ENCODE measurements at regions not wholly inside any gene's neighbourhood (a gene's known extent, or its start where the extent isn't known, plus 50 kb on each side); places are given as distances from the start of the nearest gene placed in this dataset.

DNA sequence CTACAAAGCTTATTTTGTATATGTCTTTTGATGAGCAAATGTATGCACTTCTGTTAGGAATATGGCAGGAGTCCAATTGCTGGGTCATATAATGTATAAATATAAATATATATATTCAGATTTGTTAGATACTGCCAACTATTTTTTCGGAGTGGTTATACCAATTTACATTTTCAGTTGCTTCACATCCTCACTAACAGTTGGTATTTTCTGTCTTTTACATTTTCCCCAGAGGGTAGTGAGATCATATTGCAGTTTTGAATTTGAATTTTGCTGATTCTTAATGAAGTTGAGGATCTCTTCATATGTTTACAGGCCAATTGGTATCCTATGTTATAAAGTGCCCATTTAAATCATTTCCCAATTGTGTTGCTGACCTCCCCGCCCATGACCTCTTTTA lies 139.0 kb upstream of the KCNMB2 start:
- H3K27ac ChIP-seq, result no peak overlapping the region
- ChIA-PET POLR2A (ENCODE audit: low non-redundant PET) (no interaction called here), CTCF (interaction anchor here (0.5 kb wide), 1 partner anchor 77 kb away, joined by 4 read pairs; no protein-coding TSS in a partner anchor)
- DNase-seq (ENCODE audit: low spot score), result no peak
- TF ChIP-seq, protein P1, sequence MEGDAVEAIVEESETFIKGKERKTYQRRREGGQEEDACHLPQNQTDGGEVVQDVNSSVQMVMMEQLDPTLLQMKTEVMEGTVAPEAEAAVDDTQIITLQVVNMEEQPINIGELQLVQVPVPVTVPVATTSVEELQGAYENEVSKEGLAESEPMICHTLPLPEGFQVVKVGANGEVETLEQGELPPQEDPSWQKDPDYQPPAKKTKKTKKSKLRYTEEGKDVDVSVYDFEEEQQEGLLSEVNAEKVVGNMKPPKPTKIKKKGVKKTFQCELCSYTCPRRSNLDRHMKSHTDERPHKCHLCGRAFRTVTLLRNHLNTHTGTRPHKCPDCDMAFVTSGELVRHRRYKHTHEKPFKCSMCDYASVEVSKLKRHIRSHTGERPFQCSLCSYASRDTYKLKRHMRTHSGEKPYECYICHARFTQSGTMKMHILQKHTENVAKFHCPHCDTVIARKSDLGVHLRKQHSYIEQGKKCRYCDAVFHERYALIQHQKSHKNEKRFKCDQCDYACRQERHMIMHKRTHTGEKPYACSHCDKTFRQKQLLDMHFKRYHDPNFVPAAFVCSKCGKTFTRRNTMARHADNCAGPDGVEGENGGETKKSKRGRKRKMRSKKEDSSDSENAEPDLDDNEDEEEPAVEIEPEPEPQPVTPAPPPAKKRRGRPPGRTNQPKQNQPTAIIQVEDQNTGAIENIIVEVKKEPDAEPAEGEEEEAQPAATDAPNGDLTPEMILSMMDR (conservative IDR thresholded peaks at IDR 0.05; ENCODE audit: low read depth), result no peak

DNA sequence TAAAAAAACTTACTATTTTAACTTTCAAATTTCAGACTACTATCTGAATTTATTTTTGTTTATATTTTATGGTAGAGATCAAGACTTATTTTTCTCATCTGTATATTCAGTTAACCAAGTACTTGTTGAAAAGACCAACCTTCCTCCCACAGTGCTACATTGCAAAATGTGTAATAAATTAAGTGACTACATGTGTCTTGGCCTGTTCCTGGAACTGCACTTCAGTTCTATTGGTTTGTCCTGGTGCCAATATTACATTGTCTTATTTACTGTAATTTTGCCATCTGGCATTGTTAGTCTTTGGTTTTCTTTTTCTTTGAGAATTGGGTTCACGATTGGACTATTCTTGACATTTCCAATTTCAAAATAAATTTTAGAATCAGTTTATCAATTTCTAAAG lies 138.4 kb upstream of the KCNMB2 start:
- TF ChIP-seq, protein P1 (conservative IDR thresholded peaks at IDR 0.05; ENCODE audit: low read depth), result no peak
- H3K27ac ChIP-seq, result no peak overlapping the region
- ChIA-PET POLR2A (ENCODE audit: low non-redundant PET) (no interaction called here), CTCF (no interaction called here)
- DNase-seq (ENCODE audit: low spot score), result no peak

DNA sequence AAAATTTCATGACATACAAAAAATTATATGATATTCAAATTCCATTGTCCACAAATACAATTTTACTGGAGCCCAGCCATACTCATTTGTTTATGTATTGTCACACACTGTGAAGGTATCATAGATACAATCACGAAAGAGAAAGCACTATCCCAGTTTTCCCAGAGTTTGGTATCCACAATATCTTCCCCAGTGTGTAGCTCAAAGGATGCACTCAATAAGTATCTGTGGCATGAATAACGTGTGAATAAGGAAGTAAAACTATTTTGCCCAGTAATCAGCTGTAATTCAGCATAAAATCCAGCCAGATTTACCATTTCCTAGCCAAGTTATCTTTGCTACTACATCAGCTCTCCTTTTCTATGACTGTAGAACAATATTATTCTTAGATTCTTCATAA lies 131.3 kb upstream of the KCNMB2 start:
- ChIA-PET CTCF (interaction anchor here (0.5 kb wide), 1 partner anchor 27 kb away, joined by 3 read pairs; no protein-coding TSS in a partner anchor), POLR2A (ENCODE audit: low non-redundant PET) (no interaction called here)
- DNase-seq (ENCODE audit: low spot score), result no peak
- H3K27ac ChIP-seq, result no peak overlapping the region
- TF ChIP-seq, protein P1 (conservative IDR thresholded peaks at IDR 0.05; ENCODE audit: low read depth), result no peak

DNA sequence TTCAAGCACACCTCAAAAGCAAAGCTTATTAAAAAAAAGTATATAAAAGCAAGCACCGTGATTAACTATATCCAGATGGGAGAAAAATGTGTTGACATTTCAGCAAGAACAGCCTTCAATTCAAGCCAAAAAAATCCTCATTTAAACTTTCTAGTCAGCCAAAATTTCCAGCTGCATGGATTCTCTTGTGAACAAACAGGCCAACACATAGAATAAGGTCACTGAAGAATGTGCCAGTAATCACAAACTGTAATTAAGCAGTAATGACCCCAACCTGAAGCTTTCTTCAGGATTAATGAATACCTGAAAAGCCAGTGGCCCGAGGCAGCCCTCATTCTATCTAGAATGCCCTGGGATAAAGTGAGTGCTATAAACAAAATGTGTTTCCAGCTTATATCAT lies 130.7 kb upstream of the KCNMB2 start:
- DNase-seq (ENCODE audit: low spot score), result no peak
- ChIA-PET CTCF (interaction anchor here (0.5 to 1.2 kb wide), 3 partner anchors 23 to 1592 kb away, joined by 3 read pairs; no protein-coding TSS in a partner anchor), POLR2A (ENCODE audit: low non-redundant PET) (no interaction called here)
- TF ChIP-seq, protein P1 (conservative IDR thresholded peaks at IDR 0.05; ENCODE audit: low read depth), result no peak
- no peak overlapping the region for H3K27ac ChIP-seq

DNA sequence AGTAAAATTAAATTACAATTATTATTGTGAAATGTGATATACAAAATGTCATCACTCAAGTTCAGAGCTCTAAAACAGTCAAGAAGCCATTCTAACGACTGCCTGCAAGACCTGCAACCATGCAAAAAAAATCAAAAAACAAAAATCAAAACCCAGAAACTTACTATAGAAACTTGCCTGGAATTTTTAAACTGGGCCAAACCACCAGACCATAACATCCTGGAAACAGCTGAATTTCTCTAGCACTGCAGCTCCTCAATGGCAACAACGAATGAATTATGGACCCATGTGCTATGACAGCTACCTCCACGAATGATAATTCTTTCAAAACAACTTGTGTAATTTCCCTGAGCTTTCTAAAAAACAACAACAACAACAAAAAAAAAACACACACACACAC lies 130.0 kb upstream of the KCNMB2 start:
- TF ChIP-seq, protein P1 (conservative IDR thresholded peaks at IDR 0.05; ENCODE audit: low read depth), result no peak
- H3K27ac ChIP-seq, result no peak overlapping the region
- ChIA-PET POLR2A (ENCODE audit: low non-redundant PET) (no interaction called here), CTCF (interaction anchor here (0.6 to 1.2 kb wide), 2 partner anchors 22 to 1592 kb away, joined by 3 read pairs; no protein-coding TSS in a partner anchor)
- no peak for DNase-seq (ENCODE audit: low spot score)

DNA sequence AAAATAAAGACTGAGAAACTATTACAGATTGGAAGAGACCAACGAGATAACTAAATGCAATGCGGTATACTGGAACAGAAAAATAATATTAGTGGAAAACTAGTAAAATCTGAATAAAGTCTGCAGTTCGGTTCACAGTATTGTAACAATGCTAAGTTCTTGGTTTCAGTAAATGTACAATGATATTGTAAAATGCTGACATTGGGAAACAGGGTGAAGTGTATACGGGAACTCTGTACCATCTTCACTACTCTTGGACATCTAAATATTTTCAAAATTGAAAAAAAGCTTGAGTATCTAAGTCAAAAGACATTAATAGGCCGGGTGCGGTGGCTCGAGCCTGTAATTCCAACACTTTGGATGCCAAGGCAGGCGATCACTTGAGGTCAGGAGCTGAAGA lies 120.9 kb upstream of the KCNMB2 start:
- CTCF ChIA-PET, result interaction anchor here (0.6 kb wide), 1 partner anchor 413 kb away, joined by 4 read pairs; no protein-coding TSS in a partner anchor
- no peak overlapping the region for H3K27ac ChIP-seq
- POLR2A ChIA-PET (ENCODE audit: low non-redundant PET), result no interaction called here
- TF ChIP-seq, protein P1 (conservative IDR thresholded peaks at IDR 0.05; ENCODE audit: low read depth), result no peak
- DNase-seq (ENCODE audit: low spot score), result no peak

Measured in RWPE1 (cell line).